ENCODE measurements at regions not wholly inside any gene's neighbourhood (a gene's known extent, or its start where the extent isn't known, plus 50 kb on each side); places are given as distances from the start of the nearest gene placed in this dataset.

GRCh38 chr10:121155742-121156474, 304.7 kb downstream of the WDR11 start:
- Mint-ChIP-seq H3K4me1 (ENCODE audit: unreplicated experiment) (peaks cover 2% of the 10 kb centered on the region), H3K9me3 (ENCODE audit: unreplicated experiment) (peaks cover 7% of the 10 kb centered on the region), H3K36me3 (ENCODE audit: unreplicated experiment) (no peaks in the 10 kb centered on the region), H3K27me3 (ENCODE audit: unreplicated experiment) (peaks cover 4% of the 10 kb centered on the region), H3K27ac (ENCODE audit: unreplicated experiment) (no peak overlapping the region), H3K4me3 (ENCODE audit: unreplicated experiment) (no peak overlapping the region)
- no peak for TF ChIP-seq CTCF (IDR thresholded peaks at IDR 0.05)
- no peak for DNase-seq (ENCODE audit: extremely low spot score, unreplicated experiment)

GRCh38 chr10:121157998-121158397, 306.8 kb downstream of the WDR11 start:
- no peak for TF ChIP-seq CTCF (IDR thresholded peaks at IDR 0.05)

GRCh38 chr10:121158988-121159579, 307.9 kb downstream of the WDR11 start:
- no peak for TF ChIP-seq CTCF (IDR thresholded peaks at IDR 0.05)
- Mint-ChIP-seq H3K36me3 (ENCODE audit: unreplicated experiment) (no peaks in the 10 kb centered on the region), H3K27ac (ENCODE audit: unreplicated experiment) (no peak overlapping the region), H3K4me1 (ENCODE audit: unreplicated experiment) (peaks cover 2% of the 10 kb centered on the region), H3K9me3 (ENCODE audit: unreplicated experiment) (peaks cover 11% of the 10 kb centered on the region), H3K4me3 (ENCODE audit: unreplicated experiment) (no peak overlapping the region), H3K27me3 (ENCODE audit: unreplicated experiment) (peaks cover 4% of the 10 kb centered on the region)
- no peak for DNase-seq (ENCODE audit: extremely low spot score, unreplicated experiment)

More at GRCh38 chr10:121157998-121158397, 306.8 kb downstream of the WDR11 start:
- H3K4me1 Mint-ChIP-seq (ENCODE audit: unreplicated experiment) = peaks cover 2% of the 10 kb centered on the region
- no peak overlapping the region for H3K27ac Mint-ChIP-seq (ENCODE audit: unreplicated experiment)
- H3K27me3 Mint-ChIP-seq (ENCODE audit: unreplicated experiment) = peaks cover 4% of the 10 kb centered on the region
- no peak for DNase-seq (ENCODE audit: extremely low spot score, unreplicated experiment)
- peaks cover 5% of the 10 kb centered on the region for H3K9me3 Mint-ChIP-seq (ENCODE audit: unreplicated experiment)
- H3K4me3 Mint-ChIP-seq (ENCODE audit: unreplicated experiment) = no peak overlapping the region
- H3K36me3 Mint-ChIP-seq (ENCODE audit: unreplicated experiment) = no peaks in the 10 kb centered on the region

GRCh38 chr10:121159670-121160069, 308.5 kb downstream of the WDR11 start:
- no peaks in the 10 kb centered on the region for H3K36me3 Mint-ChIP-seq (ENCODE audit: unreplicated experiment)
- H3K4me1 Mint-ChIP-seq (ENCODE audit: unreplicated experiment) = peaks cover 2% of the 10 kb centered on the region
- H3K4me3 Mint-ChIP-seq (ENCODE audit: unreplicated experiment) = no peak overlapping the region
- no peak overlapping the region for H3K27ac Mint-ChIP-seq (ENCODE audit: unreplicated experiment)
- no peak for TF ChIP-seq CTCF (IDR thresholded peaks at IDR 0.05)
- no peaks in the 10 kb centered on the region for H3K27me3 Mint-ChIP-seq (ENCODE audit: unreplicated experiment)
- no peak for DNase-seq (ENCODE audit: extremely low spot score, unreplicated experiment)
- H3K9me3 Mint-ChIP-seq (ENCODE audit: unreplicated experiment) = peaks cover 15% of the 10 kb centered on the region

GRCh38 chr10:121165276-121165675, 314.1 kb downstream of the WDR11 start:
- no peaks in the 10 kb centered on the region for H3K36me3 Mint-ChIP-seq (ENCODE audit: unreplicated experiment)
- no peak for DNase-seq (ENCODE audit: extremely low spot score, unreplicated experiment)

More at GRCh38 chr10:121165276-121165675, 314.1 kb downstream of the WDR11 start:
- Mint-ChIP-seq H3K4me3 (ENCODE audit: unreplicated experiment) (no peak overlapping the region), H3K4me1 (ENCODE audit: unreplicated experiment) (no peaks in the 10 kb centered on the region), H3K27ac (ENCODE audit: unreplicated experiment) (no peak overlapping the region), H3K27me3 (ENCODE audit: unreplicated experiment) (peaks cover 3% of the 10 kb centered on the region), H3K9me3 (ENCODE audit: unreplicated experiment) (peaks cover 15% of the 10 kb centered on the region)
- TF ChIP-seq CTCF (IDR thresholded peaks at IDR 0.05) = no peak
